HCT116 (cell line): ENCODE measurements at regions not wholly inside any gene's neighbourhood (a gene's known extent, or its start where the extent isn't known, plus 50 kb on each side); places are given as distances from the start of the nearest gene placed in this dataset.

Experiments
- ATF3 ChIP-seq: IDR thresholded peaks from 2 replicates; pipeline ENCODE4 v1.6.1; 2012
- CTCF ChIP-seq, 3 experiments: fragments of 200-600 bp in 1 of 3; sonication (generic) in 1 of 3; IDR thresholded peaks in 2 of 3; conservative IDR thresholded peaks in 1 of 3; 2 replicates each; pipeline ENCODE4 v1.5.1; 2012 to 2017; ENCODE audit warnings: low read depth in 2 of 3, low read length in 2 of 3, antibody characterized with exemption in 1 of 3, borderline replicate concordance in 1 of 3, control low read depth in 1 of 3, mild to moderate bottlenecking in 1 of 3, mixed read lengths in 1 of 3, mixed run types in 1 of 3, moderate library complexity in 1 of 3; ENCODE audit not compliant: insufficient read depth in 1 of 3
- EZH2 ChIP-seq: fragments of 200-600 bp; sonication (generic); IDR thresholded peaks from 2 replicates; pipeline ENCODE4 v1.6.1; 2017; ENCODE audit warnings: antibody characterized with exemption, mixed run types
- EZH2phosphoT487 ChIP-seq: fragments of 200-600 bp; IDR thresholded peaks from 2 replicates; pipeline ENCODE4 v1.6.1; 2018; ENCODE audit warnings: antibody characterized with exemption, borderline replicate concordance
- MAX ChIP-seq: IDR thresholded peaks from 2 replicates; pipeline ENCODE4 v1.6.1; 2012
- POLR2A ChIP-seq: IDR thresholded peaks from 2 replicates; pipeline ENCODE4 v1.7.0; 2011; ENCODE audit warnings: borderline replicate concordance; ENCODE audit not compliant: insufficient read depth, insufficient read length; ENCODE audit errors: extremely low read depth
- POLR2AphosphoS5 ChIP-seq: IDR thresholded peaks from 2 replicates; pipeline ENCODE4 v1.6.1; 2011; ENCODE audit warnings: mild to moderate bottlenecking, low read depth, low read length, moderate library complexity
- RAD21 ChIP-seq: IDR thresholded peaks from 2 replicates; pipeline ENCODE4 v1.6.1; 2012; ENCODE audit warnings: low read depth, mild to moderate bottlenecking
- REST ChIP-seq: IDR thresholded peaks from 2 replicates; pipeline ENCODE4 v1.6.1; 2012; ENCODE audit warnings: low read depth
- SP1 ChIP-seq: IDR thresholded peaks from 2 replicates; pipeline ENCODE4 v1.6.1; 2012; ENCODE audit warnings: low read depth
- YY1 ChIP-seq: IDR thresholded peaks from 2 replicates; pipeline ENCODE4 v1.6.1; 2011; ENCODE audit warnings: low read length, low read depth, moderate library complexity, mild to moderate bottlenecking; ENCODE audit not compliant: insufficient replicate concordance; ENCODE audit errors: extremely low read depth
- ZBTB33 ChIP-seq: IDR thresholded peaks from 2 replicates; pipeline ENCODE4 v1.6.1; 2011; ENCODE audit warnings: mild to moderate bottlenecking, low read length, moderate library complexity; ENCODE audit not compliant: insufficient replicate concordance; ENCODE audit errors: extremely low read depth
- ZFX ChIP-seq: fragments of 450-650 bp; IDR thresholded peaks from 2 replicates; pipeline ENCODE4 v1.6.1; 2017
- ZNF274 ChIP-seq: fragments of 200-500 bp; sonication (Bioruptor generic); IDR thresholded peaks from 2 replicates; pipeline ENCODE4 v1.6.1; 2014; ENCODE audit warnings: mild to moderate bottlenecking, low read depth, low read length, inconsistent platforms

GRCh38 chr1:232507571-232507970 lies 122.4 kb downstream of the SIPA1L2 start:
- TF ChIP-seq CTCF (IDR thresholded peaks at IDR 0.05 in 2 of 3, conservative IDR thresholded peaks at IDR 0.05 in 1 of 3; ENCODE audit: borderline replicate concordance in 1 of 3, insufficient read depth in 1 of 3, low read depth in 2 of 3, low read length in 2 of 3) (no peak), POLR2AphosphoS5 (no peak), POLR2A (no peak), RAD21 (no peak), ZFX (no peak), MAX (no peak), ATF3 (no peak), YY1 (no peak), EZH2phosphoT487 (no peak), SP1 (no peak), EZH2 (no peak), REST (no peak), ZNF274 (no peak), ZBTB33 (no peak)
